Natural killer cell treated with Interleukin-12 subunit alpha and Interleukin-12 subunit beta and Interleukin-15 and Interleukin-18, amount 100 ng/mL, for 72 hours (primary cell): ENCODE measurements at regions not wholly inside any gene's neighbourhood (a gene's known extent, or its start where the extent isn't known, plus 50 kb on each side); places are given as distances from the start of the nearest gene placed in this dataset.
A peak's percentile ranks its signal among the peaks of the same experiment; 100 is the strongest.

Experiments used
- ATAC-seq, 2 donors: fragments of 150-1000 bp; cut with Tn5 transposase in 1 of 2; sonication (Bioruptor Pico), chemical (Tn5 transposase) in 1 of 2; 2 replicates each; pipeline ENCODE4 v1.10.0; 2021
- DNase-seq: peaks from one replicate; pipeline ENCODE4 v3.0.0; 2022; ENCODE audit warnings: low spot score
- H3K27ac Mint-ChIP-seq, 2 donors: 1 replicate in 1 of 2; 2 replicates in 1 of 2; pipeline ENCODE4 v1.8.0; 2022; ENCODE audit warnings: mixed read lengths in 2 of 2, mild to moderate bottlenecking in 1 of 2, moderate library complexity in 1 of 2
- H3K27me3 Mint-ChIP-seq, 2 donors: 1 replicate in 1 of 2; 2 replicates in 1 of 2; pipeline ENCODE4 v1.8.0; 2022; ENCODE audit warnings: mixed read lengths in 2 of 2
- H3K36me3 Mint-ChIP-seq: one replicate; pipeline ENCODE4 v1.8.0; 2022; ENCODE audit warnings: mixed read lengths
- H3K4me1 Mint-ChIP-seq, 2 donors: 1 replicate in 1 of 2; 2 replicates in 1 of 2; pipeline ENCODE4 v1.8.0; 2022; ENCODE audit warnings: low read depth in 2 of 2, mixed read lengths in 2 of 2, mild to moderate bottlenecking in 1 of 2
- H3K4me3 Mint-ChIP-seq: one replicate; pipeline ENCODE4 v1.8.0; 2022; ENCODE audit warnings: mixed read lengths
- H3K9me3 Mint-ChIP-seq: 2 replicates; pipeline ENCODE4 v1.8.0; 2022; ENCODE audit warnings: mixed read lengths

DNA sequence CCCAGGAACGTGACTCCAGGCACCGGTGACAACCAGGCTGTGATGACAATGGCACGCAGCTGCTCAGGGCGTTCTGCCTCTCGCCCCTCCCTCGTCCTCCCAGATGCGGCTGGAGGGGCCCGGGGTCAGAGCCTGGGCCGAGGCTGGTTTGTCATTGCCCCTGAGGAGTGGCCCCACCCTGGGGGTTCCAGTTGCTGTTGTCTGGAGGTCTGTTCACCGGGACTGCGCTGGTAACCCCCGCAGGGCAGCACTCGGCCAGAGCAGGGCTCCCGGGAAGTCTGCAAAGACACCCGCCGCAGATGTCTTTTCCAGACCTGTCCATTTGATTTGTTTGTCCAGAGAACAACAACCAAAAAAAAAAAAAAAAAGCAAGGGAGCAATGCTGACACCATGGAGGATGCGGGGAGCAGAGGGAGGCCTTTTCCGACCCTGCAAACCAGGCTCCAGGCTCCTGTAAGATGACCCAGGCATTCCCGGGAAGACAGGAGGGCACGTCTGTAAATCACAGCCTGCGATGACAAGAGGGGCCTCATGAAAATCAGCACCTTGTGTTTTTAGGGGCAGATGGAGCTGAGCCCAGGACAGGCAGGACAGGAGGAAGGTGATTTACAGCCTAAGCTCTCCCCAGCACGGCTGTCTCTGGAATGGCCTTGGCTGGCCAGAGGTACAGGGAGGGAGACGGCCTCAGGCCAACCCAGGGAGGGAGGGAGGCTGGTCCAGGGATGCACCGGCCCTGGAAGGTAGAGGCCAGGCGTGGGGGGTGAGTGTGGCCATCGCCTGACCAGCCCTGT lies 189.3 kb downstream of the ERMARD start:
- no peak overlapping the region for H3K27ac Mint-ChIP-seq
- peaks cover 8% of the 10 kb centered on the region for H3K36me3 Mint-ChIP-seq
- peaks cover 3% of the 10 kb centered on the region for H3K9me3 Mint-ChIP-seq
- no peak for ATAC-seq
- no peaks in the 10 kb centered on the region for H3K4me1 Mint-ChIP-seq
- peaks cover 38 to 43% of the 10 kb centered on the region in 2 donors for H3K27me3 Mint-ChIP-seq
- no peak overlapping the region for H3K4me3 Mint-ChIP-seq
- no peak for DNase-seq

DNA sequence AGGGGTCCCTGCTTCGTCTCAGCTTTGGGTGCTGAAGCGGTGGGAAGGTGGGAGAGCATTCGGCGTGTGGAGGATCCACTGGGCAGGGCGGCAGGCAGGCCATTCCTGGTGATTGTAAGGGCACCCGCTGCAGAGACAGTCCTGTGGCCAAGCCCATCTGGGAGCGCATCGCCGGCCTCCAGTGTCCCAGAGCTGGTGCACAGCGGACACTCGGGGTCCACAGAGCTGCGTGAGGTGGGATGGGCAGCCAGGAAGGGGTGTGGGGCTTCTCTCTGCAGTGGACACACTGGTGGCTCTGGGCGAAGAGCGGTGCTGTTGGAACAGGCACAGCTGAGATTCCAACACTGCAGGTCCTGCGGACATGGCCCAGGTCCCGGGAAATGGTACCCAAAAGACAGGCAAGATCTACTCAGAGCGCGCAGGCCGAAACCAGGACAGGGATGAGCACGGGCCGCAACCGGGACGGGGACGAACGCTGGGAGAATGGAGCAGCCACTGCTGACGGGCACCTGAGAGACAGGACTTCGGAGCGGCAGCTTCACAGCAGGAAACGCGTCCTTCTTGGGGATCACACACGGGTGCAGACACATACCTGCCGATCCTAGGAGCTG lies 188.2 kb downstream of the ERMARD start:
- DNase-seq (no peak), ATAC-seq (no peak)
- no peak overlapping the region for H3K27ac Mint-ChIP-seq
- H3K9me3 Mint-ChIP-seq: peaks cover 3% of the 10 kb centered on the region
- no peaks in the 10 kb centered on the region for H3K4me1 Mint-ChIP-seq
- H3K36me3 Mint-ChIP-seq: peaks cover 8% of the 10 kb centered on the region
- no peak overlapping the region for H3K4me3 Mint-ChIP-seq
- H3K27me3 Mint-ChIP-seq: peaks cover 32 to 33% of the 10 kb centered on the region in 2 donors

GRCh38 chr6:169938731-169939130 lies 187.3 kb downstream of the ERMARD start:
- Mint-ChIP-seq H3K4me3 (no peak overlapping the region), H3K4me1 (no peaks in the 10 kb centered on the region), H3K27ac (no peak overlapping the region), H3K9me3 (peaks cover under 1% of the 10 kb centered on the region), H3K36me3 (peaks cover 2% of the 10 kb centered on the region), H3K27me3 (peaks cover 24 to 26% of the 10 kb centered on the region in 2 donors)
- ATAC-seq (no peak), DNase-seq (no peak)

DNA sequence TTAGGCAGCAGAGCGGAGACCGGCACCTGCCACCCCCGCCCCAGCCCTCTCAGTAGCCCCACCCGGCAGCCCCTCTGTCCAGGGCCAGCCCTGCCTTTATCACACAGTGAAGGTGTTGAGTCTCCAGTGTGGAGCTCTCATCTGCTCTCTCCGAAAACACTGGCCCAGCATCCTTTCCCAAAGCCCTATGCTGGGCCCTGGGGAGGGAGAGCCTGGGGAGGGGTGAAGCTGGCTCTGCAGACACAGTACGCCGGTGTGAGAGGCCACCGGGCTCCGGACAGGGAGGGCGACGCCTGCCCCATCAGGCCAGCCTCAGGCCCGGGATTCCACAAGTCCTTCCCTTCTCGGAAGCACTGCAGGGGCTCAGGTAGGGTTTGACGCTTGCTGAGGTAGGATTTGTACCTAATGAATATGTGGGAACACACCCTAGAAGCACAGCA lies 186.9 kb downstream of the ERMARD start:
- H3K27me3 Mint-ChIP-seq: peaks cover 19 to 24% of the 10 kb centered on the region in 2 donors
- DNase-seq (no peak), ATAC-seq (no peak)
- H3K4me1 Mint-ChIP-seq: no peaks in the 10 kb centered on the region
- no peak overlapping the region for H3K27ac Mint-ChIP-seq
- no peaks in the 10 kb centered on the region for H3K36me3 Mint-ChIP-seq
- no peak overlapping the region for H3K4me3 Mint-ChIP-seq
- H3K9me3 Mint-ChIP-seq: no peaks in the 10 kb centered on the region

DNA sequence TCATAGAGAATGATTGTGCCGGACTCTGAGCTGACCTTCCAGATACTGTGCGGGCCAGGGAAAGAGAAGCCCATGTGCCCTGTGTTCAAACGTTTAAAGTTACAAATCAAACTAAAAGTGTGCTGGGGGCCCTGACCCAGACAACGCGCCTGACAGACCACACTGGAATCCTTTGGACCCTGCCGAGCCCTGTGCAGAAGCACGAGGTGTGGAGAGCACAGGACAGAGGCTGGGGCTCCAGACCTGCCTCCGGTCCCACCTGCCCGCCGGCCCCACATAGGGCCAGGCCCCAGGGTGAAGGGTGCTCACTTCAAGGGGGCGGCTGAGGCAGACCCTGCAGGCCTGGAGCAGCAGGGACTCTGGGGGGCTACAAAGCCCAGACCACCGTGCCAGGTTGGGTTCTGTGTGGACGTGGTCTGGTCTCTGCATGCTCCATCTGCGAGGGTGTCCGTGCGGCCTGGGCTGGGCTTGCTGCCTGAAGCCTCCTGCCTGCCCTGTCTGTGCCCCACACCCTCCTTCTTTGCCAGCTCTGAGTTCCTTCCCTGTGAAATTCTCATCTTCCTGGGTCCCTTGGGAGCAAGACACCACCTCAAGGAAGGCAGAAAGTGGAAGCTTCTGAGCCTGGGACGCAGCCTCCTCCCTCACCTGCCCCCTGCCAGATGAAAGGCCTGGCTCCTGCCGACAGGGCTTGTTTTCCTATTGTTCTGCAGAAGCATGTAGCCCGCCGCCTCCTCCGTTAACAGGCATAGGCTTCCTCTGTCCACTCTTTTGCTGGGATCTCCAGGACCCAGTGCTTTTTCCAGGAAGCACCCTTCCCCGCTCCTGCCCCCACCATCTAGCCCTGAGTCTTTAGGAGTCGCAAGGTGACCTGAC lies 186.2 kb downstream of the ERMARD start:
- DNase-seq (no peak), ATAC-seq (peak in 1 of 2 donors; percentile 28)
- Mint-ChIP-seq H3K9me3 (no peaks in the 10 kb centered on the region), H3K4me1 (no peaks in the 10 kb centered on the region), H3K36me3 (no peaks in the 10 kb centered on the region), H3K27me3 (peaks cover 15 to 22% of the 10 kb centered on the region in 2 donors), H3K27ac (no peak overlapping the region), H3K4me3 (no peak overlapping the region)

DNA sequence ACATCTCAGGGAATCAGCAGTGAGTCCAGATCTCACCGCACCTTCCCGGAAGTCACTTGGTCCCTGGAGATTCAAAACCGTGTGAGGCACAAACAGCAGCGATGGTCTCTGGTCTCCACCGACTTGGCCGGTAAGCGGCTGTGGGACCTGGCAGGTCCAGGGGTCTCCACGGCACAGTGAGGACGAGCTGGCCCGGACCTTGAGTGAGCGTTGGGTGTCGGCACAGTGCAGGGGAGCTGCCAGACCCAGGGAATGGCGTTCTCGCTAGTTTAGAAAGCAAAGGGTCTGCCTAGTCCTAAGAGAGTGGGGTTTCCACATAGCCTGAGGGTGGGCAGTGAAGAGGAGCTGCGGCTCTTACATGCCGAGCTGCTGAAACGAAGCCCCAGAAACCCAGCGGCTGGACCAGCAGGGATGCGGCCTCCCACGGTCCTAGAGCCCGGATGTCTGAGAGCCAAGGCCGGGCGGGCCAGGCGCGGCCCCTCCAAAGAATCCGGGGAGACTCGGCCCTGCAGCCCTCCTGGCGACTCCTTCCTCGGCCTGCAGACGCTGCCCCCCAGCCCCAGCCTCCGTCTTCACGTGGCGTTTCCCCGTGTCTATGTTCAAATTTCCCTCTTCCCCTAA lies 185.0 kb downstream of the ERMARD start:
- ATAC-seq: no peak
- Mint-ChIP-seq H3K4me3 (no peak overlapping the region), H3K36me3 (no peaks in the 10 kb centered on the region), H3K27ac (no peak overlapping the region), H3K9me3 (no peaks in the 10 kb centered on the region), H3K4me1 (no peaks in the 10 kb centered on the region), H3K27me3 (peaks cover 7 to 19% of the 10 kb centered on the region in 2 donors)
- DNase-seq: no peak

DNA sequence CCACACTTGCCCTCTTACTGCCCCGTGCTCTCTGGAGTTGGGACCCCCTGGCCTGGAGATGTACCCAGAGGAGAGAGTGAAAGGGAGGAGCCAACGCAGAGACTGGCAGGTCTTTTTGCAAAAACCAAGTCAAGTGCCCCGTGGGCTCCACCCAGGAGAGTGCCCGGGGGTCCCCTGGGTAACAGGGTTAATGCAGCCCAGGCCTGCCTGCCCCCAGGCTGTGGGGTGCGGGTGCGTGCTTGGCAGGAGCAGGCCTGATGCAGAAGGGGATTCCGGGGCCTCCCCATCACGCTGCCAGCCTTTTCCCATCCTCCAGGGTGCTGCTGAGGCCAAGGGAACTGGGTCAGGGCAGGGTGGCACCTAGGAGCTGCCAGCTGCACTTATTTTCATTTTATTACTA lies 184.4 kb downstream of the ERMARD start:
- peaks cover 7 to 18% of the 10 kb centered on the region in 2 donors for H3K27me3 Mint-ChIP-seq
- H3K36me3 Mint-ChIP-seq: no peaks in the 10 kb centered on the region
- DNase-seq (no peak), ATAC-seq (no peak)
- no peak overlapping the region for H3K4me3 Mint-ChIP-seq
- no peak overlapping the region for H3K27ac Mint-ChIP-seq
- no peaks in the 10 kb centered on the region for H3K4me1 Mint-ChIP-seq
- no peaks in the 10 kb centered on the region for H3K9me3 Mint-ChIP-seq

GRCh38 chr6:169935348-169935718 lies 183.9 kb downstream of the ERMARD start:
- Mint-ChIP-seq H3K27me3 (peaks cover 7 to 17% of the 10 kb centered on the region in 2 donors), H3K9me3 (no peaks in the 10 kb centered on the region), H3K36me3 (no peaks in the 10 kb centered on the region), H3K27ac (no peak overlapping the region), H3K4me3 (no peak overlapping the region), H3K4me1 (no peaks in the 10 kb centered on the region)
- ATAC-seq (no peak), DNase-seq (no peak)

DNA sequence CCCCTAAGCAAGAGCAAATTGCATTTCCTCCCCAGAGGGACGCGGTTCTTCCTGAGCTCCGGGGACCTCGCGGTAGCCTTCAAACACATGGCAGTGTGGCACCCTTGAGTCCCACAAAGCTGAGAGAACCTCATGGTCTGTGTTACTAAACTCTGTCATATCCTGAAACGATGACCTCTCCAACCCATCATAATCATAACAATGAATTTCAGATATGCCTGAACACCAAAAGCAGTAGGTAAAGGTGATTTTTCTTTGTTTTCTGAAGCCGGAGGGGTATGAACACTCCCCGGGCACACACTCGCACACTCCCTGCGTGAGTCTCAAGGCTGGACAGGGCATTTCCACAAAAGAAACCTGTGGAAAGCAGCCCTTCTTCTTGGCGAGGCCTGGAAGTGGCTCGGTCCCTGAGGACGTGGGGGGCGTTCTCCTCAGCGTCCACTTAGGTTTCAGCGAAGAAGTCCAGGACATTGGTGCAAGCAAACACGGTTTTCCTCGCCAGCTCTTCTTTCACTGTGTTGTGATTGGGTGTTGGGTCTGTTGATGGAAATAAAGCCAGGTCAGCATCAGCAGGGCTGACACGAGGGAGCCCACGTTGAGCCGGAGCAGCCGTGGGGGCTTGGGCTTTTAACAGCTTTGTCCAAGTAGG lies 183.4 kb downstream of the ERMARD start:
- H3K27ac Mint-ChIP-seq: no peak overlapping the region
- no peak for DNase-seq
- H3K9me3 Mint-ChIP-seq: no peaks in the 10 kb centered on the region
- H3K4me3 Mint-ChIP-seq: no peak overlapping the region
- H3K27me3 Mint-ChIP-seq: peaks cover 6 to 17% of the 10 kb centered on the region in 2 donors
- no peaks in the 10 kb centered on the region for H3K4me1 Mint-ChIP-seq
- H3K36me3 Mint-ChIP-seq: no peaks in the 10 kb centered on the region
- ATAC-seq: no peak

GRCh38 chr6:169933839-169934698 lies 182.6 kb downstream of the ERMARD start:
- DNase-seq (no peak), ATAC-seq (peak in 1 of 2 donors; percentile 14)
- H3K36me3 Mint-ChIP-seq: no peaks in the 10 kb centered on the region
- no peak overlapping the region for H3K27ac Mint-ChIP-seq
- H3K4me1 Mint-ChIP-seq: no peaks in the 10 kb centered on the region
- peaks cover 7 to 18% of the 10 kb centered on the region in 2 donors for H3K27me3 Mint-ChIP-seq
- no peak overlapping the region for H3K4me3 Mint-ChIP-seq
- peaks cover 4% of the 10 kb centered on the region for H3K9me3 Mint-ChIP-seq

DNA sequence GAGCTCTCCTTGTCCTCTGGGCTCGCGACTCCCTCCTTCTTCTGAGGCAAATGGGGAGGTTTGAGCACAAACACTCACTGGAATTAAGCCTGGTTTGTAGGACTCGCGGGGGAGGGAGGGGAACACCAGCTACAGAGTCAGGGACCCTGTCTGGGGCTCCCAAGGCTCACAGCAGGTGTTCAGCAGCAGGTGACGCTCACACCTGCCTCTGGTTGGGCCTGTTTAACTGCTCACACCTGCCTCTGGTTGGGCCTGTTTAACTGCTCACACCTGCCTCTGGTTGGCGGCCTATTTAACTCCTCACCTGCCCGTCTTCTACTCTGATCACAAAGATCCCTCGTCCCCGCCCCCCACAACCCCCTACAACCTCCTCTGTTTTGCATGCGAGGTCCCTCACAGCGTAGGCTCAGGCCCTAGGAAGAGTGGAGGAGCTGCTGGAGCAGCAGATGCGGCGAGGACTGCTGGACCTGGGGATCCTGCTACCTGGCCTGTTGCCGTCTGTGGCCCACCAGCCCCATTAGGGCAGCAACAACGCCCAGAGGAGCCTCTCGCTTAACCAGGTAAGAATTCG lies 181.9 kb downstream of the ERMARD start:
- peaks cover 9% of the 10 kb centered on the region for H3K9me3 Mint-ChIP-seq
- no peak overlapping the region for H3K4me3 Mint-ChIP-seq
- H3K27me3 Mint-ChIP-seq: peaks cover 14 to 19% of the 10 kb centered on the region in 2 donors
- DNase-seq: no peak
- no peaks in the 10 kb centered on the region for H3K4me1 Mint-ChIP-seq
- no peak for ATAC-seq
- H3K36me3 Mint-ChIP-seq: no peaks in the 10 kb centered on the region
- H3K27ac Mint-ChIP-seq: no peak overlapping the region

- Mint-ChIP-seq H3K4me1 (no peaks in the 10 kb centered on the region), H3K27ac (no peak overlapping the region), H3K36me3 (no peaks in the 10 kb centered on the region), H3K9me3 (peaks cover 9% of the 10 kb centered on the region), H3K27me3 (peaks cover 15 to 20% of the 10 kb centered on the region in 2 donors), H3K4me3 (no peak overlapping the region)
- ATAC-seq: no peak
- DNase-seq: no peak
Observed at GRCh38 chr6:169932491-169932890, 181.1 kb downstream of the ERMARD start.
